ENCODE measurements at regions not wholly inside any gene's neighbourhood (a gene's known extent, or its start where the extent isn't known, plus 50 kb on each side); places are given as distances from the start of the nearest gene placed in this dataset.

DNA sequence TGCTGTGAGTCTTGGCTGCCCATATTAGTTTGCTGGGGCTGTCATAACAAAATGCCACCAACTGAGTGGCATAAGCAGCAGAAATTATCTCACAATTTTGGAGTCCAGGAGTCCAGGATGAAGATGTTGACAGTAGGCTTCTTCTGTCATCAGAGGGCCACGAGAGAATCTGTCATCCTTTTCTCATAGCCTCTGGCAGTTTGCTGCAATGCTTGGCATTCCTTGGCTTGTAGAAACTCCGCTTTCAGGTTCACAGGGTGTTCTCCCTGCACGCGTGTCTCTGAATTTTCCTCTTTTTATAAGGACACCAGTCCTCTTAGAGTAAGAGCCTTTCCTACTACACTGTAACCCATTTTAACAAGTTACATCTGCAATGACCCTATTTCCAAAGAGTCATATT lies 838.4 kb downstream of the TFAP2A start:
- H3K4me1 ChIP-seq (ENCODE audit: control insufficient read depth in 1 of 2, insufficient read depth in 2 of 2, low read length in 2 of 2) = no peaks in the 10 kb centered on the region
- WGBS (ENCODE audit: insufficient coverage) = no CpG with 5 or more reads among the region's 4 CpGs
- no peaks in the 10 kb centered on the region for H3K27me3 ChIP-seq (ENCODE audit: control insufficient read depth in 2 of 2, insufficient read depth in 2 of 2, low read length in 2 of 2)
- no peak overlapping the region for H3K9ac ChIP-seq (ENCODE audit: insufficient read depth, low read length, poor library complexity, severe bottlenecking)
- no peak overlapping the region for H3K4me3 ChIP-seq (replicated peaks in 1 of 3; ENCODE audit: low read depth in 2 of 3, low read length in 3 of 3)
- H3K4me1 Mint-ChIP-seq = no peaks in the 10 kb centered on the region
- no peak overlapping the region for H3K4me3 Mint-ChIP-seq
- DNase-seq = no peak
- intact Hi-C loops (cut with micrococcal nuclease) = no loop called here
- no peaks in the 10 kb centered on the region for H3K79me2 ChIP-seq (ENCODE audit: insufficient read depth, low read length)
- H3K36me3 ChIP-seq (replicated peaks in 1 of 2; ENCODE audit: control insufficient read depth in 1 of 2, insufficient read depth in 2 of 2, low read length in 2 of 2) = no peaks in the 10 kb centered on the region
- no peak overlapping the region for H2AFZ ChIP-seq (ENCODE audit: insufficient read depth, low read depth, low read length, poor library complexity, severe bottlenecking)
- H4K20me1 ChIP-seq (ENCODE audit: insufficient read depth, low read length) = no peaks in the 10 kb centered on the region
- H3K9me3 ChIP-seq (replicated peaks in 1 of 2; ENCODE audit: control insufficient read depth in 1 of 2, insufficient read depth in 1 of 2, low read length in 2 of 2) = peaks cover 0 to 4% of the 10 kb centered on the region in 2 donors
- peaks cover 0 to 4% (median 0%) of the 10 kb centered on the region in 3 donors for H3K27me3 Mint-ChIP-seq (ENCODE audit: low read depth in 3 of 3)
- TF ChIP-seq, protein P1, sequence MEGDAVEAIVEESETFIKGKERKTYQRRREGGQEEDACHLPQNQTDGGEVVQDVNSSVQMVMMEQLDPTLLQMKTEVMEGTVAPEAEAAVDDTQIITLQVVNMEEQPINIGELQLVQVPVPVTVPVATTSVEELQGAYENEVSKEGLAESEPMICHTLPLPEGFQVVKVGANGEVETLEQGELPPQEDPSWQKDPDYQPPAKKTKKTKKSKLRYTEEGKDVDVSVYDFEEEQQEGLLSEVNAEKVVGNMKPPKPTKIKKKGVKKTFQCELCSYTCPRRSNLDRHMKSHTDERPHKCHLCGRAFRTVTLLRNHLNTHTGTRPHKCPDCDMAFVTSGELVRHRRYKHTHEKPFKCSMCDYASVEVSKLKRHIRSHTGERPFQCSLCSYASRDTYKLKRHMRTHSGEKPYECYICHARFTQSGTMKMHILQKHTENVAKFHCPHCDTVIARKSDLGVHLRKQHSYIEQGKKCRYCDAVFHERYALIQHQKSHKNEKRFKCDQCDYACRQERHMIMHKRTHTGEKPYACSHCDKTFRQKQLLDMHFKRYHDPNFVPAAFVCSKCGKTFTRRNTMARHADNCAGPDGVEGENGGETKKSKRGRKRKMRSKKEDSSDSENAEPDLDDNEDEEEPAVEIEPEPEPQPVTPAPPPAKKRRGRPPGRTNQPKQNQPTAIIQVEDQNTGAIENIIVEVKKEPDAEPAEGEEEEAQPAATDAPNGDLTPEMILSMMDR (IDR thresholded peaks at IDR 0.05) = no peak
- no peak overlapping the region for H3K27ac ChIP-seq (ENCODE audit: low read depth in 1 of 2, low read length in 2 of 2)
- no peak overlapping the region for H3K27ac Mint-ChIP-seq
- peaks cover 0 to 10% (median 0%) of the 10 kb centered on the region in 7 donors for H3K9me3 Mint-ChIP-seq
- no peaks in the 10 kb centered on the region for H3K36me3 Mint-ChIP-seq
- no peak overlapping the region for H3K4me2 ChIP-seq (replicated peaks; ENCODE audit: extremely low read depth, low read length, poor library complexity, severe bottlenecking)

DNA sequence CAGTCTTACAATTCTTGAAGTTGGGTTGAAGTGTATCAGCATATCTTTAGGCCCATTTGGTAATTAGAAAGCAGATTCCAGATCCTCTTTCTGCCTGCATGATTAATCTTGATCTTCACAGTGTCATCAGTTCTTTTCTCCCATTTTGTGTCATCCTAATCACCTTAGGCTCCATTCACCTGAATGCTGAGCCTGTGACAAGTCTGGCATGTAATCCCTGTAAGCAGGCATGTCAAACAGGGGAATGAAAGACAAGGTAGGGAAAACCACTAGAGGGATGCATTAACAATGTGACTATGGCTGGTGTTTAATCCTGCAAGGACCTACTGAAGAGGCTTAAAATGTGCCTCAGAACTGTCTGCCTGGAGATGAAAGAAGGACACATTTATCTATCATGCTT lies 848.8 kb downstream of the TFAP2A start:
- H3K36me3 Mint-ChIP-seq = no peaks in the 10 kb centered on the region
- no peak overlapping the region for H3K4me3 ChIP-seq (replicated peaks in 1 of 3; ENCODE audit: low read depth in 2 of 3, low read length in 3 of 3)
- no peak for DNase-seq
- no peaks in the 10 kb centered on the region for H3K79me2 ChIP-seq (ENCODE audit: insufficient read depth, low read length)
- TF ChIP-seq, protein P1 (IDR thresholded peaks at IDR 0.05) = no peak
- H4K20me1 ChIP-seq (ENCODE audit: insufficient read depth, low read length) = no peaks in the 10 kb centered on the region
- no peak overlapping the region for H2AFZ ChIP-seq (ENCODE audit: insufficient read depth, low read depth, low read length, poor library complexity, severe bottlenecking)
- H3K9ac ChIP-seq (ENCODE audit: insufficient read depth, low read length, poor library complexity, severe bottlenecking) = no peak overlapping the region
- intact Hi-C loops (cut with micrococcal nuclease) = no loop called here
- H3K9me3 Mint-ChIP-seq = peaks cover 0 to 4% (median 0%) of the 10 kb centered on the region in 7 donors
- H3K27me3 ChIP-seq (ENCODE audit: control insufficient read depth in 2 of 2, insufficient read depth in 2 of 2, low read length in 2 of 2) = no peaks in the 10 kb centered on the region
- no peaks in the 10 kb centered on the region for H3K4me1 Mint-ChIP-seq
- H3K27ac Mint-ChIP-seq = no peak overlapping the region
- H3K4me1 ChIP-seq (ENCODE audit: control insufficient read depth in 1 of 2, insufficient read depth in 2 of 2, low read length in 2 of 2) = no peaks in the 10 kb centered on the region
- no peak overlapping the region for H3K4me2 ChIP-seq (replicated peaks; ENCODE audit: extremely low read depth, low read length, poor library complexity, severe bottlenecking)
- no peaks in the 10 kb centered on the region for H3K36me3 ChIP-seq (replicated peaks in 1 of 2; ENCODE audit: control insufficient read depth in 1 of 2, insufficient read depth in 2 of 2, low read length in 2 of 2)
- no peak overlapping the region for H3K4me3 Mint-ChIP-seq
- no peaks in the 10 kb centered on the region for H3K9me3 ChIP-seq (replicated peaks in 1 of 2; ENCODE audit: control insufficient read depth in 1 of 2, insufficient read depth in 1 of 2, low read length in 2 of 2)
- H3K27me3 Mint-ChIP-seq (ENCODE audit: low read depth in 3 of 3) = no peaks in the 10 kb centered on the region
- no peak overlapping the region for H3K27ac ChIP-seq (ENCODE audit: low read depth in 1 of 2, low read length in 2 of 2)
